ENCODE measurements at regions not wholly inside any gene's neighbourhood (a gene's known extent, or its start where the extent isn't known, plus 50 kb on each side); places are given as distances from the start of the nearest gene placed in this dataset.

DNA sequence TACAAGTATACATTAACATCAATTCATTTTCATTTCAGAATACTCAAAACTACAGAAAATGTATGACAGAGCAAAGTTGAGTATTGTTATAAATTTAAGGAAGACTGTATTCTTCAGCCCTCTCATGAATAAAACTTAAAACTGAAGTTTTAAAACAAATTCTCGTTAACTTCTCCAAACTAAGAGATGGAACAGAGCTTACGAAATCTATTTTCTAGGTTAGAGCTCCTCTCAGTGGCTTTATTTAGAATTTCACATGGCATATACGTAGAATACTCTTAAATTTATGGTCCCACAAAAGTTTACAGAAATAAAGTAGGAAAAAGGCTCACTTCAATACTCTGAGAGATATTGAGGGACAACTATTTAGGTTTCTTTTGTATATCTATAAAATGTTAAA lies 612.1 kb downstream of the KCNJ3 start (continued):
- TF ChIP-seq, protein P1, sequence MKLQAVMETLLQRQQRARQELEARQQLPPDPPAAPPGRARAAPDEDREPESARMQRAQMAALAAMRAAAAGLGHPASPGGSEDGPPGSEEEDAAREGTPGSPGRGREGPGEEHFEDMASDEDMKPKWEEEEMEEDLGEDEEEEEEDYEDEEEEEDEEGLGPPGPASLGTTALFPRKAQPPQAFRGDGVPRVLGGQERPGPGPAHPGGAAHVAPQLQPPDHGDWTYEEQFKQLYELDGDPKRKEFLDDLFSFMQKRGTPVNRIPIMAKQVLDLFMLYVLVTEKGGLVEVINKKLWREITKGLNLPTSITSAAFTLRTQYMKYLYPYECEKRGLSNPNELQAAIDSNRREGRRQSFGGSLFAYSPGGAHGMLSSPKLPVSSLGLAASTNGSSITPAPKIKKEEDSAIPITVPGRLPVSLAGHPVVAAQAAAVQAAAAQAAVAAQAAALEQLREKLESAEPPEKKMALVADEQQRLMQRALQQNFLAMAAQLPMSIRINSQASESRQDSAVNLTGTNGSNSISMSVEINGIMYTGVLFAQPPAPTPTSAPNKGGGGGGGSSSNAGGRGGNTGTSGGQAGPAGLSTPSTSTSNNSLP (IDR thresholded peaks at IDR 0.05; ENCODE audit: borderline replicate concordance, low read depth, low read length): 0 out of 2 replicates have a peak, but pooled peaks have one; percentile 49
- TF ChIP-seq, protein P2, sequence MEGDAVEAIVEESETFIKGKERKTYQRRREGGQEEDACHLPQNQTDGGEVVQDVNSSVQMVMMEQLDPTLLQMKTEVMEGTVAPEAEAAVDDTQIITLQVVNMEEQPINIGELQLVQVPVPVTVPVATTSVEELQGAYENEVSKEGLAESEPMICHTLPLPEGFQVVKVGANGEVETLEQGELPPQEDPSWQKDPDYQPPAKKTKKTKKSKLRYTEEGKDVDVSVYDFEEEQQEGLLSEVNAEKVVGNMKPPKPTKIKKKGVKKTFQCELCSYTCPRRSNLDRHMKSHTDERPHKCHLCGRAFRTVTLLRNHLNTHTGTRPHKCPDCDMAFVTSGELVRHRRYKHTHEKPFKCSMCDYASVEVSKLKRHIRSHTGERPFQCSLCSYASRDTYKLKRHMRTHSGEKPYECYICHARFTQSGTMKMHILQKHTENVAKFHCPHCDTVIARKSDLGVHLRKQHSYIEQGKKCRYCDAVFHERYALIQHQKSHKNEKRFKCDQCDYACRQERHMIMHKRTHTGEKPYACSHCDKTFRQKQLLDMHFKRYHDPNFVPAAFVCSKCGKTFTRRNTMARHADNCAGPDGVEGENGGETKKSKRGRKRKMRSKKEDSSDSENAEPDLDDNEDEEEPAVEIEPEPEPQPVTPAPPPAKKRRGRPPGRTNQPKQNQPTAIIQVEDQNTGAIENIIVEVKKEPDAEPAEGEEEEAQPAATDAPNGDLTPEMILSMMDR (IDR thresholded peaks at IDR 0.05 in 2 of 3, conservative IDR thresholded peaks at IDR 0.05 in 1 of 3; ENCODE audit: insufficient read depth in 2 of 3, low read depth in 1 of 3, low read length in 3 of 3): peak in 1 of 3 experiments; percentile 60; a peak in 4 of 6 replicates
- TF ChIP-seq ZNF311 (CRISPR knock-in tag; IDR thresholded peaks at IDR 0.05) (no peak), FIP1L1 (IDR thresholded peaks at IDR 0.05; ENCODE audit: low read depth, low read length, poor library complexity, severe bottlenecking) (no peak), NEUROD1 (IDR thresholded peaks at IDR 0.05; ENCODE audit: borderline replicate concordance, low read depth, low read length, partially characterized antibody) (no peak), SP2 (IDR thresholded peaks at IDR 0.05; ENCODE audit: extremely low read depth, low read depth, low read length, poor library complexity, severe bottlenecking) (no peak), EWSR1 (IDR thresholded peaks at IDR 0.05; ENCODE audit: borderline replicate concordance, low read depth, partially characterized antibody) (no peak), SPI1 (IDR thresholded peaks at IDR 0.05; ENCODE audit: borderline replicate concordance, low read depth, low read length) (no peak), CCNT2 (IDR thresholded peaks at IDR 0.05; ENCODE audit: borderline replicate concordance, extremely low read depth, insufficient read length, low read depth, low read length) (no peak), BCOR (IDR thresholded peaks at IDR 0.05) (no peak), FOXK2 (conservative IDR thresholded peaks at IDR 0.05 in 1 of 2, IDR thresholded peaks at IDR 0.05 in 1 of 2; ENCODE audit: low read depth in 2 of 2) (no peak), RBM14 (IDR thresholded peaks at IDR 0.05; ENCODE audit: borderline replicate concordance, insufficient read depth, low read depth, low read length) (no peak)
- TF ChIP-seq, protein P3, sequence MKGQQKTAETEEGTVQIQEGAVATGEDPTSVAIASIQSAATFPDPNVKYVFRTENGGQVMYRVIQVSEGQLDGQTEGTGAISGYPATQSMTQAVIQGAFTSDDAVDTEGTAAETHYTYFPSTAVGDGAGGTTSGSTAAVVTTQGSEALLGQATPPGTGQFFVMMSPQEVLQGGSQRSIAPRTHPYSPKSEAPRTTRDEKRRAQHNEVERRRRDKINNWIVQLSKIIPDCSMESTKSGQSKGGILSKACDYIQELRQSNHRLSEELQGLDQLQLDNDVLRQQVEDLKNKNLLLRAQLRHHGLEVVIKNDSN (CRISPR knock-in tag; IDR thresholded peaks at IDR 0.05): no peak
- TF ChIP-seq, protein P4, sequence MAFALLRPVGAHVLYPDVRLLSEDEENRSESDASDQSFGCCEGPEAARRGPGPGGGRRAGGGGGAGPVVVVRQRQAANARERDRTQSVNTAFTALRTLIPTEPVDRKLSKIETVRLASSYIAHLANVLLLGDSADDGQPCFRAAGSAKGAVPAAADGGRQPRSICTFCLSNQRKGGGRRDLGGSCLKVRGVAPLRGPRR (CRISPR knock-in tag; IDR thresholded peaks at IDR 0.05): no peak
- TF ChIP-seq, protein P5, sequence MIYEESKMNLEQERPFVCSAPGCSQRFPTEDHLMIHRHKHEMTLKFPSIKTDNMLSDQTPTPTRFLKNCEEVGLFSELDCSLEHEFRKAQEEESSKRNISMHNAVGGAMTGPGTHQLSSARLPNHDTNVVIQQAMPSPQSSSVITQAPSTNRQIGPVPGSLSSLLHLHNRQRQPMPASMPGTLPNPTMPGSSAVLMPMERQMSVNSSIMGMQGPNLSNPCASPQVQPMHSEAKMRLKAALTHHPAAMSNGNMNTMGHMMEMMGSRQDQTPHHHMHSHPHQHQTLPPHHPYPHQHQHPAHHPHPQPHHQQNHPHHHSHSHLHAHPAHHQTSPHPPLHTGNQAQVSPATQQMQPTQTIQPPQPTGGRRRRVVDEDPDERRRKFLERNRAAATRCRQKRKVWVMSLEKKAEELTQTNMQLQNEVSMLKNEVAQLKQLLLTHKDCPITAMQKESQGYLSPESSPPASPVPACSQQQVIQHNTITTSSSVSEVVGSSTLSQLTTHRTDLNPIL (CRISPR knock-in tag; IDR thresholded peaks at IDR 0.05): no peak

Data from K562 (cell line).